WTC11 (cell line): ENCODE measurements at regions not wholly inside any gene's neighbourhood (a gene's known extent, or its start where the extent isn't known, plus 50 kb on each side); places are given as distances from the start of the nearest gene placed in this dataset.

Experiments used
- CREM ChIP-seq: sonication (generic); formaldehyde crosslinking; IDR thresholded peaks from 2 replicates; pipeline ENCODE4 v1.8.1; 2022; ENCODE audit warnings: mild to moderate bottlenecking, missing genetic modification reagents, moderate library complexity
- MAX ChIP-seq: sonication (generic); formaldehyde crosslinking; IDR thresholded peaks from 2 replicates; pipeline ENCODE4 v1.8.0; 2022; ENCODE audit warnings: mild to moderate bottlenecking, missing genetic modification reagents
- PRRX2 ChIP-seq: fragments of 250-450 bp; sonication (Bioruptor Pico); IDR thresholded peaks from 2 replicates; pipeline ENCODE4 v1.8.0; 2021; ENCODE audit warnings: mild to moderate bottlenecking
- ZNF121 ChIP-seq: sonication (generic); formaldehyde crosslinking; IDR thresholded peaks from 2 replicates; pipeline ENCODE4 v1.8.0; 2023; ENCODE audit warnings: missing genetic modification reagents
- TF ChIP-seq, protein P1 (sequence below): fragments of 200-600 bp; IDR thresholded peaks from 2 replicates; pipeline ENCODE4 v1.8.0; 2022; ENCODE audit warnings: antibody characterized with exemption
- TF ChIP-seq, protein P2 (sequence below): fragments of 250-450 bp; sonication (Bioruptor Pico); IDR thresholded peaks from 2 replicates; pipeline ENCODE4 v2.1.2; 2022; ENCODE audit warnings: mild to moderate bottlenecking, moderate library complexity
- TF ChIP-seq, protein P3 (sequence below): sonication (generic); formaldehyde crosslinking; conservative IDR thresholded peaks from 2 replicates; pipeline ENCODE4 v1.8.1; 2022; ENCODE audit warnings: mild to moderate bottlenecking, missing genetic modification reagents

DNA sequence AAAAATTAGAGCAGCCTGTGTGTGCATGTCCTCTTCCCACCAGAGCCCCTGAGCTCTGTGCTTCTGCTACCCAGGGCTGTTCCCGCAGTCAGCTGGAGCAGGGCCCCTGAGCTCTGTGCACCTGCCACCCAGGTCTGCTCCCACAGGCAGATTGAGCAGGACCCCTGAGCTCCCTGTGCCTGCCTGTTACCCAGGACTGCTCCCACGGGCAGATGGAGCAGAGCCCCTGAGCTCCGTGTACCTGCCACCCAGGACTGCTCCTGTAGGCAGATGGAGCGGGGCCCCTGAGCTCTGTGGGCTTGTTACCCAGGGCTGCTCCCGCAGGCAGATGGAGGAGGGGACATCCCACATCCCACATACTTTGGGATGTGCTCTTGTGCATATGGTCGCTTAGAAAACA is 186.8 kb upstream of the SOX1 start:
- TF ChIP-seq, protein P1, sequence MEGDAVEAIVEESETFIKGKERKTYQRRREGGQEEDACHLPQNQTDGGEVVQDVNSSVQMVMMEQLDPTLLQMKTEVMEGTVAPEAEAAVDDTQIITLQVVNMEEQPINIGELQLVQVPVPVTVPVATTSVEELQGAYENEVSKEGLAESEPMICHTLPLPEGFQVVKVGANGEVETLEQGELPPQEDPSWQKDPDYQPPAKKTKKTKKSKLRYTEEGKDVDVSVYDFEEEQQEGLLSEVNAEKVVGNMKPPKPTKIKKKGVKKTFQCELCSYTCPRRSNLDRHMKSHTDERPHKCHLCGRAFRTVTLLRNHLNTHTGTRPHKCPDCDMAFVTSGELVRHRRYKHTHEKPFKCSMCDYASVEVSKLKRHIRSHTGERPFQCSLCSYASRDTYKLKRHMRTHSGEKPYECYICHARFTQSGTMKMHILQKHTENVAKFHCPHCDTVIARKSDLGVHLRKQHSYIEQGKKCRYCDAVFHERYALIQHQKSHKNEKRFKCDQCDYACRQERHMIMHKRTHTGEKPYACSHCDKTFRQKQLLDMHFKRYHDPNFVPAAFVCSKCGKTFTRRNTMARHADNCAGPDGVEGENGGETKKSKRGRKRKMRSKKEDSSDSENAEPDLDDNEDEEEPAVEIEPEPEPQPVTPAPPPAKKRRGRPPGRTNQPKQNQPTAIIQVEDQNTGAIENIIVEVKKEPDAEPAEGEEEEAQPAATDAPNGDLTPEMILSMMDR, result no peak
- no peak for TF ChIP-seq PRRX2
- TF ChIP-seq ZNF121 (CRISPR knock-in tag), result no peak
- TF ChIP-seq MAX (CRISPR knock-in tag), result no peak
- TF ChIP-seq, protein P2, sequence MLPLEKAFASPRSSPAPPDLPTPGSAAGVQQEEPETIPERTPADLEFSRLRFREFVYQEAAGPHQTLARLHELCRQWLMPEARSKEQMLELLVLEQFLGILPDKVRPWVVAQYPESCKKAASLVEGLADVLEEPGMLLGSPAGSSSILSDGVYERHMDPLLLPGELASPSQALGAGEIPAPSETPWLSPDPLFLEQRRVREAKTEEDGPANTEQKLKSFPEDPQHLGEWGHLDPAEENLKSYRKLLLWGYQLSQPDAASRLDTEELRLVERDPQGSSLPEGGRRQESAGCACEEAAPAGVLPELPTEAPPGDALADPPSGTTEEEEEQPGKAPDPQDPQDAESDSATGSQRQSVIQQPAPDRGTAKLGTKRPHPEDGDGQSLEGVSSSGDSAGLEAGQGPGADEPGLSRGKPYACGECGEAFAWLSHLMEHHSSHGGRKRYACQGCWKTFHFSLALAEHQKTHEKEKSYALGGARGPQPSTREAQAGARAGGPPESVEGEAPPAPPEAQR (CRISPR knock-in tag), result no peak
- TF ChIP-seq, protein P3, sequence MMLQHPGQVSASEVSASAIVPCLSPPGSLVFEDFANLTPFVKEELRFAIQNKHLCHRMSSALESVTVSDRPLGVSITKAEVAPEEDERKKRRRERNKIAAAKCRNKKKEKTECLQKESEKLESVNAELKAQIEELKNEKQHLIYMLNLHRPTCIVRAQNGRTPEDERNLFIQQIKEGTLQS (CRISPR knock-in tag), result no peak
- TF ChIP-seq CREM (CRISPR knock-in tag), result no peak
